ENCODE measurements at regions not wholly inside any gene's neighbourhood (a gene's known extent, or its start where the extent isn't known, plus 50 kb on each side); places are given as distances from the start of the nearest gene placed in this dataset.

- no peaks in the 10 kb centered on the region for H3K27me3 ChIP-seq (ENCODE audit: insufficient read depth, low read length)
- H3K79me1 ChIP-seq (ENCODE audit: low read length): no peaks in the 10 kb centered on the region
- no peak overlapping the region for H3K9ac ChIP-seq (ENCODE audit: low read length)
- H3K14ac ChIP-seq (ENCODE audit: low read length): no peak overlapping the region
- no peaks in the 10 kb centered on the region for H3K4me1 ChIP-seq (ENCODE audit: control insufficient read depth in 1 of 2, insufficient read depth in 2 of 2, low read length in 2 of 2)
- no peak overlapping the region for H3K4me2 ChIP-seq (ENCODE audit: low read length)
- H3K18ac ChIP-seq (ENCODE audit: low read length): no peak overlapping the region
- H2BK12ac ChIP-seq (ENCODE audit: low read length): no peak overlapping the region
- H3K79me2 ChIP-seq (ENCODE audit: control insufficient read depth, insufficient read depth, low read length, poor library complexity): no peaks in the 10 kb centered on the region
- no peak overlapping the region for H4K12ac ChIP-seq (ENCODE audit: low read depth, low read length)
- H3K23ac ChIP-seq (ENCODE audit: low read length): no peak overlapping the region
- H3K4ac ChIP-seq (ENCODE audit: low read depth, low read length): no peak overlapping the region
- no peak for DNase-seq
- H3K9me3 ChIP-seq (ENCODE audit: insufficient read depth, low read depth, low read length): no peaks in the 10 kb centered on the region
- no peak overlapping the region for H2BK5ac ChIP-seq (ENCODE audit: low read depth, low read length, poor library complexity)
- H3K4me3 ChIP-seq (ENCODE audit: low read depth, low read length): no peak overlapping the region
- H3K36me3 ChIP-seq (ENCODE audit: control insufficient read depth in 1 of 2, insufficient read depth in 2 of 2, low read length in 2 of 2): no peaks in the 10 kb centered on the region
- H2AK5ac ChIP-seq (ENCODE audit: low read length): no peak overlapping the region
- no peak overlapping the region for H4K91ac ChIP-seq (ENCODE audit: low read depth, low read length)
- no peak overlapping the region for H4K8ac ChIP-seq (ENCODE audit: low read depth, low read length)
- no peak overlapping the region for H2AFZ ChIP-seq (ENCODE audit: insufficient read depth, low read length, poor library complexity)
- no peak overlapping the region for H3K27ac ChIP-seq (ENCODE audit: low read depth, low read length)
- no CpG with 5 or more reads among the region's 1 CpG for WGBS (ENCODE audit: extremely low coverage, insufficient coverage, insufficient read length)
- no peak overlapping the region for H2BK120ac ChIP-seq (ENCODE audit: insufficient read depth, low read length, poor library complexity)
Observed at GRCh38 chr3:96183871-96184270, 630.5 kb upstream of the EPHA6 start.

DNA sequence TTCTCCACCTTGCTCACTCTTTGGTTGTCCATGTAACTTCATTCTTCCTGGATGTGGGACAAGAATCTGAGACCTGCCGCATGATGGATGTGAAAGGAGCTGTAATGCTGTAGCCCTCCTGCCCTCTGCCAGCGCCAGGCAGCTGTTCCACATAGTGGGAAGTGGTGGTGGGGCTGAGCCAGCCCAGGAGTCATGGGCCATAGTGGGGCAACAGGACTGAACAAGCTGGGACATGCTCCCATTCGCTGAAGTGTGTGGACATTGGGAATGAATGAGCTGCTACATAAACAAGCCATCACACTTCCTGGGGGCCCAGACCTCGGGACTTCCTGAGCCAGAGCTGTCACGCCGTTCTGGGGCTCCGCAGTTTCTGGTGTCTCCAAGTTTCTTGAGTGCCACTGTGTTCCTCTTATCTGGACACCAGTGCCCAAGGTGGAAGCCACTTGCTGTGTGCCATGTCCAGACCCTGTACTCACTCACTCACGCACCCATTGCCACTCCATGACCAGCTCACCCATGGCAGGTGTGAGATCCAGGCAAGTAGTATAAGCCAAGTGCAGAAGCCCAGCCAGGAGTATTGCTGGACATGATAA lies 624.3 kb upstream of the EPHA6 start:
- Histone ChIP-seq H3K36me3 (ENCODE audit: control insufficient read depth in 1 of 2, insufficient read depth in 2 of 2, low read length in 2 of 2) (no peaks in the 10 kb centered on the region), H3K4ac (ENCODE audit: low read depth, low read length) (no peak overlapping the region), H3K4me2 (ENCODE audit: low read length) (no peak overlapping the region), H4K8ac (ENCODE audit: low read depth, low read length) (no peak overlapping the region), H4K91ac (ENCODE audit: low read depth, low read length) (no peak overlapping the region), H3K9me3 (ENCODE audit: insufficient read depth, low read depth, low read length) (peaks cover 4% of the 10 kb centered on the region), H2AK5ac (ENCODE audit: low read length) (no peak overlapping the region), H3K79me1 (ENCODE audit: low read length) (no peaks in the 10 kb centered on the region), H3K9ac (ENCODE audit: low read length) (no peak overlapping the region), H3K27me3 (ENCODE audit: insufficient read depth, low read length) (no peaks in the 10 kb centered on the region), H3K79me2 (ENCODE audit: control insufficient read depth, insufficient read depth, low read length, poor library complexity) (no peaks in the 10 kb centered on the region), H3K4me1 (ENCODE audit: control insufficient read depth in 1 of 2, insufficient read depth in 2 of 2, low read length in 2 of 2) (no peaks in the 10 kb centered on the region), H4K12ac (ENCODE audit: low read depth, low read length) (no peak overlapping the region), H3K27ac (ENCODE audit: low read depth, low read length) (no peak overlapping the region), H3K4me3 (ENCODE audit: low read depth, low read length) (no peak overlapping the region), H2BK12ac (ENCODE audit: low read length) (no peak overlapping the region), H2AFZ (ENCODE audit: insufficient read depth, low read length, poor library complexity) (no peak overlapping the region), H3K14ac (ENCODE audit: low read length) (no peak overlapping the region), H2BK5ac (ENCODE audit: low read depth, low read length, poor library complexity) (no peak overlapping the region), H3K18ac (ENCODE audit: low read length) (no peak overlapping the region), H3K23ac (ENCODE audit: low read length) (no peak overlapping the region), H2BK120ac (ENCODE audit: insufficient read depth, low read length, poor library complexity) (no peak overlapping the region)
- DNase-seq: no peak
- no CpG with 5 or more reads among the region's 8 CpGs for WGBS (ENCODE audit: extremely low coverage, insufficient coverage, insufficient read length)

DNA sequence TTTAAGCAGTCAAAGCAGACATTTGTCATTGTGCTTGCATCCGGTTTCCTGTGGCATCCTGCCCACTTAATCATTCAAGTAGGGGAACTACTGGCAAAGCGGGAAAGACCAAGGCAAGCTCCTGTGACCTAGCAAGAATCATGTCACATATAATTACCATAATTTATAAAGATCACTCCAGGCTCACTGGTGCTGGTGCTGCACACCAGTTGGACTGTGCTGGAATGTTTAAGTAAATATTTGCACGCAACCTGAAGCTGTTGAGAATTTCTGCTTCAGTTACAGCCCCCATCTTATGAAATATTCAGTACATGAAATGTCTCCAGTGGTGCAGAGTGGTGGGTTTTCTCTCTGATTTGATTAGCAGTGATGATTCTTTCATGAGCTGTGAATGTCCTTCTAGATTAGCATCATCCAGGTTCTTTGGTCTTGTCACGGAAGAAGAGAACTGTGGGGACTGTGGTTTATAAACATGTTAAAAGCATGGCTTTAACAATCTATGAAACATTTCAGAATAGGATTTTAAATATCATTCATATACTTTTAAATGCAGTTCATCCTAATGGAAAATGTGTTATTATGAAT lies 621.3 kb upstream of the EPHA6 start:
- Histone ChIP-seq H4K91ac (ENCODE audit: low read depth, low read length) (no peak overlapping the region), H4K8ac (ENCODE audit: low read depth, low read length) (no peak overlapping the region), H3K18ac (ENCODE audit: low read length) (no peak overlapping the region), H3K4me1 (ENCODE audit: control insufficient read depth in 1 of 2, insufficient read depth in 2 of 2, low read length in 2 of 2) (no peaks in the 10 kb centered on the region), H3K9ac (ENCODE audit: low read length) (no peak overlapping the region), H3K4ac (ENCODE audit: low read depth, low read length) (no peak overlapping the region), H2BK12ac (ENCODE audit: low read length) (no peak overlapping the region), H3K79me1 (ENCODE audit: low read length) (no peaks in the 10 kb centered on the region), H3K79me2 (ENCODE audit: control insufficient read depth, insufficient read depth, low read length, poor library complexity) (no peaks in the 10 kb centered on the region), H2AFZ (ENCODE audit: insufficient read depth, low read length, poor library complexity) (no peak overlapping the region), H3K14ac (ENCODE audit: low read length) (no peak overlapping the region), H4K12ac (ENCODE audit: low read depth, low read length) (no peak overlapping the region), H2AK5ac (ENCODE audit: low read length) (no peak overlapping the region), H3K27me3 (ENCODE audit: insufficient read depth, low read length) (no peaks in the 10 kb centered on the region), H3K23ac (ENCODE audit: low read length) (no peak overlapping the region), H3K4me2 (ENCODE audit: low read length) (no peak overlapping the region), H3K4me3 (ENCODE audit: low read depth, low read length) (no peak overlapping the region), H2BK5ac (ENCODE audit: low read depth, low read length, poor library complexity) (no peak overlapping the region), H2BK120ac (ENCODE audit: insufficient read depth, low read length, poor library complexity) (no peak overlapping the region), H3K36me3 (ENCODE audit: control insufficient read depth in 1 of 2, insufficient read depth in 2 of 2, low read length in 2 of 2) (no peaks in the 10 kb centered on the region), H3K9me3 (ENCODE audit: insufficient read depth, low read depth, low read length) (peaks cover 4% of the 10 kb centered on the region), H3K27ac (ENCODE audit: low read depth, low read length) (no peak overlapping the region)
- no CpG with 5 or more reads among the region's 4 CpGs for WGBS (ENCODE audit: extremely low coverage, insufficient coverage, insufficient read length)
- DNase-seq: no peak

DNA sequence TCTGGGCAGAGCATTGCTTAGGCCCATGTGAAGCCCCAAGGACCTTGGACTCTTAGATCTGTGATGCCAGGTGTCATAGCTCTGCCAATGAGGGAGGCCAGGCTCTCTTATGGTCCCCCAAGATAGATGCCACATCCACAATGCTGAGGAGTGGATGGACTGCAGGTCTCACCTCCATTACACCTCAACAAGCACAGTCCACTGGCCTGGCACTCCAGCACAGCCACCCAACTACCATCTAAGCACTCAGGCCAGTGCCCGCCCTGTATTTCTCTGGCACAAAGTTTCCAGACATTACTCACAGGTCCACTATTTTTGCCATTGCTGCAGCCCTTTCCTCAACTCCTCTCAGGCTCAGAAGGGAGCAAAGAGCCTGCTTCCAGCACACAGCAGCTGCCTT lies 613.5 kb upstream of the EPHA6 start:
- Histone ChIP-seq H3K36me3 (ENCODE audit: control insufficient read depth in 1 of 2, insufficient read depth in 2 of 2, low read length in 2 of 2) (no peaks in the 10 kb centered on the region), H3K79me1 (ENCODE audit: low read length) (no peaks in the 10 kb centered on the region), H3K9ac (ENCODE audit: low read length) (no peak overlapping the region), H3K79me2 (ENCODE audit: control insufficient read depth, insufficient read depth, low read length, poor library complexity) (no peaks in the 10 kb centered on the region), H3K9me3 (ENCODE audit: insufficient read depth, low read depth, low read length) (peaks cover 3% of the 10 kb centered on the region), H3K14ac (ENCODE audit: low read length) (no peak overlapping the region), H3K18ac (ENCODE audit: low read length) (no peak overlapping the region), H3K27ac (ENCODE audit: low read depth, low read length) (no peak overlapping the region), H3K4me2 (ENCODE audit: low read length) (no peak overlapping the region), H2BK120ac (ENCODE audit: insufficient read depth, low read length, poor library complexity) (no peak overlapping the region), H2BK12ac (ENCODE audit: low read length) (no peak overlapping the region), H2AK5ac (ENCODE audit: low read length) (no peak overlapping the region), H2BK5ac (ENCODE audit: low read depth, low read length, poor library complexity) (no peak overlapping the region), H3K4me1 (ENCODE audit: control insufficient read depth in 1 of 2, insufficient read depth in 2 of 2, low read length in 2 of 2) (no peaks in the 10 kb centered on the region), H3K4ac (ENCODE audit: low read depth, low read length) (no peak overlapping the region), H4K12ac (ENCODE audit: low read depth, low read length) (no peak overlapping the region), H3K23ac (ENCODE audit: low read length) (no peak overlapping the region), H2AFZ (ENCODE audit: insufficient read depth, low read length, poor library complexity) (no peak overlapping the region), H3K4me3 (ENCODE audit: low read depth, low read length) (no peak overlapping the region), H3K27me3 (ENCODE audit: insufficient read depth, low read length) (no peaks in the 10 kb centered on the region), H4K8ac (ENCODE audit: low read depth, low read length) (no peak overlapping the region), H4K91ac (ENCODE audit: low read depth, low read length) (no peak overlapping the region)
- no CpG with 5 or more reads among the region's 1 CpG for WGBS (ENCODE audit: extremely low coverage, insufficient coverage, insufficient read length)
- DNase-seq: no peak

Data from trophoblast cell (in vitro differentiated cells and primary cell).